Tibial nerve (tissue), 4 donors: ENCODE measurements at regions not wholly inside any gene's neighbourhood (a gene's known extent, or its start where the extent isn't known, plus 50 kb on each side); places are given as distances from the start of the nearest gene placed in this dataset.

Experiments
- EP300 ChIP-seq, 2 donors: sonication (generic); formaldehyde crosslinking; IDR thresholded peaks; one replicate each; pipeline ENCODE4 v1.6.1; 2017; ENCODE audit warnings: antibody characterized with exemption in 2 of 2, mild to moderate bottlenecking in 1 of 2
- POLR2A ChIP-seq, 2 donors: fragments of 450-650 bp; IDR thresholded peaks; one replicate each; pipeline ENCODE4 v1.6.1; 2017; ENCODE audit warnings: antibody characterized with exemption in 2 of 2, mild to moderate bottlenecking in 2 of 2, moderate library complexity in 2 of 2
- TF ChIP-seq, protein P1 (sequence below), 5 experiments: fragments of 200-600 bp in 3 of 5; fragments of 450-650 bp in 2 of 5; sonication (generic) in 3 of 5; IDR thresholded peaks; one replicate each; pipeline ENCODE4 v1.5.1; 2016 to 2019; ENCODE audit warnings: antibody characterized with exemption in 5 of 5, mild to moderate bottlenecking in 3 of 5, moderate library complexity in 2 of 5

DNA sequence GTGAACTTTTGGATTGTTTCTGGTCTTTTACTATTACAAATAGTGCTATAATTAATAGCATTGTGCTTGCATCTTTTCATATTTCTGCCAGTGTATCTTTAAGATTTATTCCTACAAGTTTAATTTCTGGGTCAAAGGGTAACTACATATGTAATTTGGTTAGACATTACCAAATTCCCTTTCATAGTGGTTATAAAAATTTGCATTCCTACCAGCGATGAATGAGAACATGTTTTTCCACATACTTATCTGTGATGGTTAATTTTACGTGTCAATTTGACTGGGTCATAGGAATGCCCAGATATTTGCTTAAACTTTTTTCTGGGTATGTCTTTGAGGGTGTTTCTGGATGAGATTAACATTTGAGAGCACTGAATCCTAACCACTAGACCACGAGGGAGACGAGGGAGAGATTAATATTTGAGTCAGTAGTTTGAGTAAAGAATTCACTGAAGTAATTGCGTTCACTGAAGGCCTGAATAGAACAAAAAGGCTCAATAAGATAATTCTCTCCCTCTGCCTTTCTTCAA is 132.3 kb upstream of the NEO1 start:
- TF ChIP-seq EP300 (IDR thresholded peaks at IDR 0.05) = no peak
- TF ChIP-seq, protein P1, sequence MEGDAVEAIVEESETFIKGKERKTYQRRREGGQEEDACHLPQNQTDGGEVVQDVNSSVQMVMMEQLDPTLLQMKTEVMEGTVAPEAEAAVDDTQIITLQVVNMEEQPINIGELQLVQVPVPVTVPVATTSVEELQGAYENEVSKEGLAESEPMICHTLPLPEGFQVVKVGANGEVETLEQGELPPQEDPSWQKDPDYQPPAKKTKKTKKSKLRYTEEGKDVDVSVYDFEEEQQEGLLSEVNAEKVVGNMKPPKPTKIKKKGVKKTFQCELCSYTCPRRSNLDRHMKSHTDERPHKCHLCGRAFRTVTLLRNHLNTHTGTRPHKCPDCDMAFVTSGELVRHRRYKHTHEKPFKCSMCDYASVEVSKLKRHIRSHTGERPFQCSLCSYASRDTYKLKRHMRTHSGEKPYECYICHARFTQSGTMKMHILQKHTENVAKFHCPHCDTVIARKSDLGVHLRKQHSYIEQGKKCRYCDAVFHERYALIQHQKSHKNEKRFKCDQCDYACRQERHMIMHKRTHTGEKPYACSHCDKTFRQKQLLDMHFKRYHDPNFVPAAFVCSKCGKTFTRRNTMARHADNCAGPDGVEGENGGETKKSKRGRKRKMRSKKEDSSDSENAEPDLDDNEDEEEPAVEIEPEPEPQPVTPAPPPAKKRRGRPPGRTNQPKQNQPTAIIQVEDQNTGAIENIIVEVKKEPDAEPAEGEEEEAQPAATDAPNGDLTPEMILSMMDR (IDR thresholded peaks at IDR 0.05) = no peak
- TF ChIP-seq POLR2A (IDR thresholded peaks at IDR 0.05) = no peak
